ENCODE measurements at regions not wholly inside any gene's neighbourhood (a gene's known extent, or its start where the extent isn't known, plus 50 kb on each side); places are given as distances from the start of the nearest gene placed in this dataset.

- no peaks in the 10 kb centered on the region for H3K36me3 ChIP-seq (ENCODE audit: control insufficient read depth, insufficient read depth, low read length)
- FAIRE-seq = no peak
These were observed 435.2 kb upstream of the MIR17HG start for GRCh38 chr13:90912247-90912646.

More at GRCh38 chr13:90912247-90912646, 435.2 kb upstream of the MIR17HG start:
- in situ Hi-C loops (cut with MboI) (no loop called here), intact Hi-C loops (cut with micrococcal nuclease) (no loop called here)
- TF ChIP-seq, protein P1, sequence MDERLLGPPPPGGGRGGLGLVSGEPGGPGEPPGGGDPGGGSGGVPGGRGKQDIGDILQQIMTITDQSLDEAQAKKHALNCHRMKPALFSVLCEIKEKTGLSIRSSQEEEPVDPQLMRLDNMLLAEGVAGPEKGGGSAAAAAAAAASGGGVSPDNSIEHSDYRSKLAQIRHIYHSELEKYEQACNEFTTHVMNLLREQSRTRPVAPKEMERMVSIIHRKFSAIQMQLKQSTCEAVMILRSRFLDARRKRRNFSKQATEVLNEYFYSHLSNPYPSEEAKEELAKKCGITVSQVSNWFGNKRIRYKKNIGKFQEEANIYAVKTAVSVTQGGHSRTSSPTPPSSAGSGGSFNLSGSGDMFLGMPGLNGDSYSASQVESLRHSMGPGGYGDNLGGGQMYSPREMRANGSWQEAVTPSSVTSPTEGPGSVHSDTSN (CRISPR knock-in tag; IDR thresholded peaks at IDR 0.05; ENCODE audit: low read depth) = no peak
- TF ChIP-seq, protein P1 (tag; conservative IDR thresholded peaks at IDR 0.05; ENCODE audit: low read depth) = no peak
- TF ChIP-seq TFAM (CRISPR knock-in tag; conservative IDR thresholded peaks at IDR 0.05) (peak; percentile 100), HSF4 (CRISPR knock-in tag; IDR thresholded peaks at IDR 0.05; ENCODE audit: borderline replicate concordance) (no peak)
- no peaks in the 10 kb centered on the region for H3K9me1 ChIP-seq (ENCODE audit: control insufficient read depth, insufficient read depth, low read length)
- no peaks in the 10 kb centered on the region for H3K27me3 ChIP-seq (ENCODE audit: control insufficient read depth in 2 of 2, insufficient read depth in 2 of 2, low read length in 2 of 2)
- no peak for DNase-seq (ENCODE audit: extremely low read depth in 1 of 4, low spot score in 3 of 4)
- no peak overlapping the region for H3K4me3 ChIP-seq
- 5% methylated on average over 1 of the region's 1 CpG for WGBS (ENCODE audit: insufficient coverage, low coverage, missing lambda C conversion rate)
- BruUV-seq (replicated peaks) = no TSS peak
- no peak overlapping the region for H3K4me2 ChIP-seq (ENCODE audit: insufficient read depth, low read length)
- H3K9me3 ChIP-seq (replicated peaks; ENCODE audit: control insufficient read depth, insufficient read depth, low read depth, low read length) = peaks cover 3% of the 10 kb centered on the region; the same call in 1 of the 2 replicates
- no peak overlapping the region for H3K9ac ChIP-seq (ENCODE audit: insufficient read depth in 1 of 2, low read depth in 2 of 2, low read length in 2 of 2)
- no peak overlapping the region for H2AFZ ChIP-seq (ENCODE audit: low read depth, low read length)
- ATAC-seq = no peak
- no peak overlapping the region for H3K27ac ChIP-seq (ENCODE audit: extremely low read depth, low read depth, low read length)
- no peaks in the 10 kb centered on the region for H3K79me2 ChIP-seq (ENCODE audit: control insufficient read depth, insufficient read depth, low read length)
- POLR2A ChIA-PET = no interaction called here
- CTCF ChIA-PET (ENCODE audit: low intra/inter-chr PET ratio) = no interaction called here
- no peaks in the 10 kb centered on the region for H3K4me1 ChIP-seq (replicated peaks in 1 of 2; ENCODE audit: control insufficient read depth in 2 of 2, insufficient read depth in 2 of 2, low read length in 2 of 2)
- H4K20me1 ChIP-seq (replicated peaks; ENCODE audit: control insufficient read depth, insufficient read depth, low read length) = no peaks in the 10 kb centered on the region

Data from K562 (cell line).